ENCODE measurements at regions not wholly inside any gene's neighbourhood (a gene's known extent, or its start where the extent isn't known, plus 50 kb on each side); places are given as distances from the start of the nearest gene placed in this dataset.

- TF ChIP-seq, protein P1, sequence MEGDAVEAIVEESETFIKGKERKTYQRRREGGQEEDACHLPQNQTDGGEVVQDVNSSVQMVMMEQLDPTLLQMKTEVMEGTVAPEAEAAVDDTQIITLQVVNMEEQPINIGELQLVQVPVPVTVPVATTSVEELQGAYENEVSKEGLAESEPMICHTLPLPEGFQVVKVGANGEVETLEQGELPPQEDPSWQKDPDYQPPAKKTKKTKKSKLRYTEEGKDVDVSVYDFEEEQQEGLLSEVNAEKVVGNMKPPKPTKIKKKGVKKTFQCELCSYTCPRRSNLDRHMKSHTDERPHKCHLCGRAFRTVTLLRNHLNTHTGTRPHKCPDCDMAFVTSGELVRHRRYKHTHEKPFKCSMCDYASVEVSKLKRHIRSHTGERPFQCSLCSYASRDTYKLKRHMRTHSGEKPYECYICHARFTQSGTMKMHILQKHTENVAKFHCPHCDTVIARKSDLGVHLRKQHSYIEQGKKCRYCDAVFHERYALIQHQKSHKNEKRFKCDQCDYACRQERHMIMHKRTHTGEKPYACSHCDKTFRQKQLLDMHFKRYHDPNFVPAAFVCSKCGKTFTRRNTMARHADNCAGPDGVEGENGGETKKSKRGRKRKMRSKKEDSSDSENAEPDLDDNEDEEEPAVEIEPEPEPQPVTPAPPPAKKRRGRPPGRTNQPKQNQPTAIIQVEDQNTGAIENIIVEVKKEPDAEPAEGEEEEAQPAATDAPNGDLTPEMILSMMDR (IDR thresholded peaks at IDR 0.05): no peak
- no peak for TF ChIP-seq POLR2A (IDR thresholded peaks at IDR 0.05)
Observed at GRCh38 chr12:83313827-83314226, 627.1 kb downstream of the TMTC2 start.

Data from right lobe of liver (tissue), 4 donors.